Trophoblast cell (in vitro differentiated cells and primary cell): ENCODE measurements at regions not wholly inside any gene's neighbourhood (a gene's known extent, or its start where the extent isn't known, plus 50 kb on each side); places are given as distances from the start of the nearest gene placed in this dataset.

Experiments
- DNase-seq, 2 donors: peaks; one replicate each; pipeline ENCODE4 v3.0.0-alpha.2; 2016
- H2AFZ ChIP-seq: 2 replicates; pipeline ENCODE4 v1.6.1; 2013; ENCODE audit warnings: low read length, moderate library complexity, mild to moderate bottlenecking; ENCODE audit not compliant: insufficient read depth, poor library complexity
- H2AK5ac ChIP-seq: 2 replicates; pipeline ENCODE4 v1.6.1; 2013; ENCODE audit warnings: mild to moderate bottlenecking, low read length
- H2BK120ac ChIP-seq: 2 replicates; pipeline ENCODE4 v1.6.1; 2013; ENCODE audit warnings: low read length, mild to moderate bottlenecking, moderate library complexity; ENCODE audit not compliant: insufficient read depth, poor library complexity
- H2BK12ac ChIP-seq: 2 replicates; pipeline ENCODE4 v1.6.1; 2013; ENCODE audit warnings: mild to moderate bottlenecking, low read length, moderate library complexity
- H2BK5ac ChIP-seq: 2 replicates; pipeline ENCODE4 v1.6.1; 2013; ENCODE audit warnings: low read length, low read depth, moderate library complexity, mild to moderate bottlenecking; ENCODE audit not compliant: poor library complexity
- H3K14ac ChIP-seq: 2 replicates; pipeline ENCODE4 v1.6.1; 2013; ENCODE audit warnings: mild to moderate bottlenecking, low read length
- H3K18ac ChIP-seq: 2 replicates; pipeline ENCODE4 v1.6.1; 2013; ENCODE audit warnings: mild to moderate bottlenecking, low read length
- H3K23ac ChIP-seq: 2 replicates; pipeline ENCODE4 v1.6.1; 2013; ENCODE audit warnings: low read length
- H3K27ac ChIP-seq: 2 replicates; pipeline ENCODE4 v1.5.1; 2013; ENCODE audit warnings: low read depth, mild to moderate bottlenecking, inconsistent platforms, low read length, moderate library complexity
- H3K27me3 ChIP-seq: 2 replicates; pipeline ENCODE4 v1.6.1; 2013; ENCODE audit warnings: inconsistent platforms, mild to moderate bottlenecking, low read length, moderate library complexity; ENCODE audit not compliant: insufficient read depth
- H3K36me3 ChIP-seq, 2 experiments: 1 replicate in 1 of 2; 2 replicates in 1 of 2; pipeline ENCODE4 v1.6.1; 2013; ENCODE audit warnings: low read length in 2 of 2, mild to moderate bottlenecking in 2 of 2, moderate library complexity in 1 of 2; ENCODE audit not compliant: insufficient read depth in 2 of 2, control insufficient read depth in 1 of 2
- H3K4ac ChIP-seq: 2 replicates; pipeline ENCODE4 v1.6.1; 2013; ENCODE audit warnings: low read depth, mild to moderate bottlenecking, low read length, moderate library complexity
- H3K4me1 ChIP-seq, 2 experiments: 1 replicate in 1 of 2; 2 replicates in 1 of 2; pipeline ENCODE4 v1.6.1; 2013; ENCODE audit warnings: low read length in 2 of 2, mild to moderate bottlenecking in 2 of 2, moderate library complexity in 1 of 2; ENCODE audit not compliant: insufficient read depth in 2 of 2, control insufficient read depth in 1 of 2
- H3K4me2 ChIP-seq: 2 replicates; pipeline ENCODE4 v1.6.1; 2013; ENCODE audit warnings: inconsistent platforms, mild to moderate bottlenecking, low read length, moderate library complexity
- H3K4me3 ChIP-seq: 2 replicates; pipeline ENCODE4 v1.5.1; 2013; ENCODE audit warnings: mild to moderate bottlenecking, low read depth, low read length, inconsistent platforms
- H3K79me1 ChIP-seq: one replicate; pipeline ENCODE4 v1.6.1; 2013; ENCODE audit warnings: low read length
- H3K79me2 ChIP-seq: 2 replicates; pipeline ENCODE4 v1.6.1; 2013; ENCODE audit warnings: low read length, mild to moderate bottlenecking; ENCODE audit not compliant: control insufficient read depth, insufficient read depth, poor library complexity
- H3K9ac ChIP-seq: 2 replicates; pipeline ENCODE4 v1.6.1; 2013; ENCODE audit warnings: mild to moderate bottlenecking, low read length
- H3K9me3 ChIP-seq: 2 replicates; pipeline ENCODE4 v1.6.1; 2013; ENCODE audit warnings: low read depth, mild to moderate bottlenecking, control low read depth, inconsistent platforms, low read length; ENCODE audit not compliant: insufficient read depth
- H4K12ac ChIP-seq: 2 replicates; pipeline ENCODE4 v1.6.1; 2013; ENCODE audit warnings: low read depth, mild to moderate bottlenecking, low read length, moderate library complexity
- H4K8ac ChIP-seq: 2 replicates; pipeline ENCODE4 v1.6.1; 2013; ENCODE audit warnings: low read depth, mild to moderate bottlenecking, low read length, moderate library complexity
- H4K91ac ChIP-seq: one replicate; pipeline ENCODE4 v1.6.1; 2013; ENCODE audit warnings: low read depth, mild to moderate bottlenecking, low read length, moderate library complexity
- whole genome bisulfite sequencing: extraction: QIAGEN DNeasy Blood & Tissue Kit; methylation state at CpG from one replicate; pipeline ENCODE4 v1.1.7; 2013; ENCODE audit warnings: missing lambda C conversion rate; ENCODE audit not compliant: insufficient read length, insufficient coverage; ENCODE audit errors: extremely low coverage; 5-methylcytosine and 5-hydroxymethylcytosine counted together

- Histone ChIP-seq H4K91ac (no peak overlapping the region), H3K36me3 (no peaks in the 10 kb centered on the region), H2BK5ac (no peak overlapping the region), H2BK120ac (no peak overlapping the region), H3K9me3 (peaks cover 8% of the 10 kb centered on the region), H2AFZ (no peak overlapping the region), H3K4me1 (no peaks in the 10 kb centered on the region), H3K23ac (no peak overlapping the region), H3K4me3 (no peak overlapping the region), H3K14ac (no peak overlapping the region), H3K27me3 (no peaks in the 10 kb centered on the region), H3K4me2 (no peak overlapping the region), H3K79me1 (no peaks in the 10 kb centered on the region), H4K12ac (no peak overlapping the region), H3K27ac (no peak overlapping the region), H2AK5ac (no peak overlapping the region), H3K9ac (no peak overlapping the region), H3K79me2 (no peaks in the 10 kb centered on the region), H3K18ac (no peak overlapping the region), H4K8ac (no peak overlapping the region), H2BK12ac (no peak overlapping the region), H3K4ac (no peak overlapping the region)
- no CpG with 5 or more reads among the region's 2 CpGs for WGBS
- no peak for DNase-seq
Observed at GRCh38 chr19:28815257-28815656, 397.7 kb downstream of the UQCRFS1 start.

DNA sequence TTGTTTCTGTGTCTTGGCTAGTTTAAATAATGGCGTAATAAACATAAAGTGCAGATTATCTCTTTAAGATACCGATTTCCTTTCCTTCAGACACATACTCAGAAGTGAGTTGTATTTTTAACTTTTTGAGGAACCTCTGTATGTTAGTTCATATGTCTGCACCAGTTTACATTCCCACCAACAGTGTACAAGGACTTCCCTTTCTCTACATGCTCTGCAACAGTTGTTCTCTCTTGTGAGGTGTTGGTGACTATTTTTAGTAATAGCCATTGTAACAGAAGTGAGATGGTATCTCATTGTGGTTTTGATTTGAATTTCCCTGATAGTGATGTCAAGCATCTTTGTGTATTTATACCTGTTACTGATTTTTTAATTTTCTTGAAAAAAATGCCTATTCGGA is 418.6 kb downstream of the UQCRFS1 start:
- Histone ChIP-seq H3K79me2 (no peaks in the 10 kb centered on the region), H3K4me1 (peaks cover 8 to 9% of the 10 kb centered on the region in 2 experiments), H3K36me3 (no peaks in the 10 kb centered on the region), H3K79me1 (no peaks in the 10 kb centered on the region), H2BK5ac (no peak overlapping the region), H2AFZ (no peak overlapping the region), H3K9me3 (peaks cover 3% of the 10 kb centered on the region), H4K8ac (no peak overlapping the region), H3K9ac (no peak overlapping the region), H4K12ac (no peak overlapping the region), H2BK12ac (no peak overlapping the region), H3K18ac (no peak overlapping the region), H3K14ac (no peak overlapping the region), H3K4ac (no peak overlapping the region), H3K4me3 (no peak overlapping the region), H3K27ac (no peak overlapping the region), H3K4me2 (no peak overlapping the region), H3K23ac (no peak overlapping the region), H2AK5ac (no peak overlapping the region), H2BK120ac (no peak overlapping the region), H3K27me3 (peaks cover 16% of the 10 kb centered on the region), H4K91ac (no peak overlapping the region)
- WGBS: no CpG with 5 or more reads among the region's 3 CpGs
- no peak for DNase-seq

- no peak overlapping the region for H3K23ac ChIP-seq
- no CpG with 5 or more reads among the region's 97 CpGs for WGBS
- H3K27ac ChIP-seq: no peak overlapping the region
- H3K4me2 ChIP-seq: peak overlapping the region; percentile 85
- no peaks in the 10 kb centered on the region for H3K79me2 ChIP-seq
- H3K18ac ChIP-seq: no peak overlapping the region
- no peak overlapping the region for H4K91ac ChIP-seq
- H2AK5ac ChIP-seq: no peak overlapping the region
- no peak overlapping the region for H2BK120ac ChIP-seq
- no peak overlapping the region for H4K12ac ChIP-seq
- no peak overlapping the region for H4K8ac ChIP-seq
- no peak overlapping the region for H2BK12ac ChIP-seq
- peaks cover 8 to 9% of the 10 kb centered on the region in 2 experiments for H3K4me1 ChIP-seq
- H3K27me3 ChIP-seq: peaks cover 16% of the 10 kb centered on the region
- H3K14ac ChIP-seq: no peak overlapping the region
- H3K4me3 ChIP-seq: peak overlapping the region; percentile 60
- no peak overlapping the region for H2BK5ac ChIP-seq
- H3K9me3 ChIP-seq: peaks cover 3% of the 10 kb centered on the region
- no peak for DNase-seq
- peak overlapping the region; percentile 10 for H2AFZ ChIP-seq
- H3K79me1 ChIP-seq: no peaks in the 10 kb centered on the region
- no peak overlapping the region for H3K4ac ChIP-seq
- H3K36me3 ChIP-seq: no peaks in the 10 kb centered on the region
- no peak overlapping the region for H3K9ac ChIP-seq
Observed at GRCh38 chr19:28793391-28794168, 419.4 kb downstream of the UQCRFS1 start.

DNA sequence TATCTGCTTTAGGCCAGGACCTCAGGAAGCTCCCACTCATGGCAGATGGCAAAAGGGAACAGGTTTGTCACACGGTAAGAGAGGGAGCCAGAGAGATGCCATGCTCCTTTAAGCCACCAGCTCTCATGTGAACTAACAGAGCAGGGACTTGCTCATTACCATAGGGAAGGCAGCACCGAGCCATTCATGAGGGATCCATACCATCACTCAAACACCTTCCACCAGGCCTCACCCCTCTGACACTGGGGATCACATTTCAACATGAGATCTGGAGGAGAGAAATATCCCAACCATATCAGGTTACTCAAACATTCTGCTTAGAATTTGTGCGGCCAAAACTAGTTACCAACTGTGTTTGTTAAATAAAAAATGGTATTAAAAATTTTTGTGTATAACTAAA is 427.0 kb downstream of the UQCRFS1 start:
- Histone ChIP-seq H2AFZ (no peak overlapping the region), H3K14ac (no peak overlapping the region), H4K12ac (no peak overlapping the region), H3K4me2 (no peak overlapping the region), H3K9me3 (no peaks in the 10 kb centered on the region), H3K4me1 (no peaks in the 10 kb centered on the region), H3K23ac (no peak overlapping the region), H3K36me3 (no peaks in the 10 kb centered on the region), H3K79me2 (no peaks in the 10 kb centered on the region), H3K9ac (no peak overlapping the region), H2BK5ac (no peak overlapping the region), H2BK120ac (no peak overlapping the region), H2AK5ac (no peak overlapping the region), H3K27ac (no peak overlapping the region), H3K79me1 (no peaks in the 10 kb centered on the region), H4K8ac (no peak overlapping the region), H3K18ac (no peak overlapping the region), H2BK12ac (no peak overlapping the region), H3K4ac (no peak overlapping the region), H3K4me3 (no peak overlapping the region), H3K27me3 (no peaks in the 10 kb centered on the region), H4K91ac (no peak overlapping the region)
- no peak for DNase-seq
- no CpG with 5 or more reads among the region's 3 CpGs for WGBS
